ENCODE measurements at regions not wholly inside any gene's neighbourhood (a gene's known extent, or its start where the extent isn't known, plus 50 kb on each side); places are given as distances from the start of the nearest gene placed in this dataset.

GRCh38 chr2:216799873-216800431, 59.9 kb downstream of the TNP1 start:
- TF ChIP-seq ZFX (IDR thresholded peaks at IDR 0.05) (no peak), CTCF (conservative IDR thresholded peaks at IDR 0.05) (no peak)
- H3K27ac ChIP-seq: no peak overlapping the region

DNA sequence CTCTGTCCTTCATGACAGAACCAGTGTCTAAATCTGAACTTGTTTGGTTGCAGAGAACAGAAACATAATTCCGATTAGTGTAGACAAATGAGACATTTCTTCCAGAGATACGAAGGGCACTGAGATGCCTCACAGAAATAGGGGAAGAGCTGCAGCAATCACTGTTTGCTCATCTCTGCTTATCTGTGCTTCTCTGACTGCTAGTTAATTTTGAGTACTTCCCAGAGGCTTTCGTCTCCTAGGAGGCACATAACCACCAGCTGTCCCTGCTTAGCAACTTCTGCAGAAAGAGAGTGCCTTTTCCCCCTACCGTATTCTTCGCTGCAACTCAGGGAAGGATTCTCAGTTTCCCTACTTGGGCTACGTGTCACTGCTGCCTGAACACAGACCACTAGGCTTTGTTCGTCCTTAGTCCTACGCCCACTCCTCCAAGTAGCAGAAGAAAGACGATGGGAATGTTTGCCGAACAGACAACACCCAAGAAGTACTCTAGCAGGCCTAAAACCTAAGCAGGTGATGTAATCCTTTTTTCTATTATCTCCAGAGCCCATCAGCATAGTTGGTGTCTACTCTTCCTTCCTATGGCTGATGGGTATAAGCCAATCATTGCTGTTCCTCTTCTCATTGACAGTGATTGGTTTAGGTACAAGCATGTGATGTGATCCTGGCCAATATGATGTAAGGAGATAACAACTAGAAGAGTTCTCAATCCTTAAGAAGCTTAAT, 63.6 kb downstream of the TNP1 start:
- TF ChIP-seq ZFX (IDR thresholded peaks at IDR 0.05) (no peak), CTCF (conservative IDR thresholded peaks at IDR 0.05) (no peak)
- H3K27ac ChIP-seq: no peak overlapping the region

DNA sequence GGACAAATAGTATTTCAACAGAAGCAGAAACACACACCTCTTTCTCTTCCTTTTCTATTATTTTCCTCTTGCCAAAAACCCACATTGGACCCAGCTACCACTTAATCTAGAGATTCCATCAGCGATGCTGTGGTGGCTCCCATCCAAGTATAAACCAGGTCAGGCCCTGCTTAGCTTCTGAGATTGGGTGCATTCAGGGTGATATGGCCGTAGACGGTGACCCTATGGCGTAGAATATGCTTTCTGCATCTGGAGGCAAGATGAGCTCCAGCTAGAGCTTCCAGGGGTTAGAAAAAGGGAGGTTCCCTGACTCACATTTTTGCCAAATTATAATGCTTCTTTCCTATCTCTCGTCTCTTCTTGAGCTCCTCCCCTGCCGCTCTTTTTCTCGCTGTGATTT, 66.5 kb downstream of the TNP1 start:
- no peak overlapping the region for H3K27ac ChIP-seq
- TF ChIP-seq ZFX (IDR thresholded peaks at IDR 0.05): no peak
- TF ChIP-seq CTCF (conservative IDR thresholded peaks at IDR 0.05): no peak

DNA sequence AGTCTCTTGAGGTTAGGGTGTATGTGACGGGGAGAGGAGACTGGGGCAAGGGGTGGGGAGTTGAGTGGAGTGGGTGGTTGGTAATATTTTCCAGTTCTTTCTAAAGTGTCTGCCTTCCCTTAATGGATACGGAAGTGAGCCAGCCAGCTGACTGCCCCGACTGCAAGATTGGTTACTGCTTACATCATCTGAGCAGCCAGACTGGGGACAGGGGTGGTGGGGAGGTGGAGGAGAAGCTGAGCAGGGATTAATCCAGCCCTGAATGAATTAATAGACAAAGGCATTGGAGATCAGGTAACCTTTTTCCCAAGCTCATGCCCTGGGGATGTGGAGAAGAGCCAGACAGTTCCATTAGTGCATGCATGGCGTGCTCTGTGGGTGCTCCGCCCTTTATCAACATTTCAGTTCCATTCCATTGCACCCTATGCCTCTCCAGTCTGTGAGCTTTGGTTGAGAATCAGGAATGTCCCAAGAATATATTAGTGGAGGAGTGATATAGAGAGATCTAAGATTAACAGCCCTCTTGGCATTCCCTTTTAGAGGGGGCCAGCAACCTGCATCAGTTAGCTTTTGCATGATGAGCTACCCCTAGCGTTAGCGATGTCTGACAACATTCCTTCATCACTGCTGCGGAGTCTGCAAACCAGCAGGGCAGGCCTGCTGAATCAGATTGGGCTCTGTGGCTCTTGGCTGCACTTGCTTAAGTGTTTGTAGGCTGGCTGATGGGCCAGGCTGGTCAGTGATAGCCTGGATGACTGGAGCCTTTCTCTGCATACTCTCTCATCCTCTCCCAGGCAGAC, 67.4 kb downstream of the TNP1 start:
- H3K27ac ChIP-seq: no peak overlapping the region
- no peak for TF ChIP-seq CTCF (conservative IDR thresholded peaks at IDR 0.05)
- no peak for TF ChIP-seq ZFX (IDR thresholded peaks at IDR 0.05)

DNA sequence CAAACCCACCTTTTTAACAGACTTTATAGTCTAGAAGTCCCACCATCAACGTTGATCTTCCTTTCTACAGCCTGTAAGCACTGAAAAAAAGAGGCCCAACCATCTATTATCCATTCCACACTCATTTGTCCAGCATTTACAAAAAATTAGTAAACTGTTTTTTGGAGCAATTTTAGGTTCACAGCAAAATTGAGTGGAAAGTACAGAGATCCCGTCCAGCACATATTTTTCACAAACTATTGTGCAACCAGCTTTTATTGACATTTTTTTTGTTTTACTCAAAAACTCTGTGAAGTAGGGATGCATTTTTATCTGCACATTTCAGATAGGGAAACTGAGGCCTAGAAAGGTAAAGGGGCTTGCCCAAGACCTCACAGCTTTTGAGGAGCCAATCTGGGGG, 68.6 kb downstream of the TNP1 start:
- no peak for TF ChIP-seq CTCF (conservative IDR thresholded peaks at IDR 0.05)
- no peak for TF ChIP-seq ZFX (IDR thresholded peaks at IDR 0.05)
- H3K27ac ChIP-seq: no peak overlapping the region

DNA sequence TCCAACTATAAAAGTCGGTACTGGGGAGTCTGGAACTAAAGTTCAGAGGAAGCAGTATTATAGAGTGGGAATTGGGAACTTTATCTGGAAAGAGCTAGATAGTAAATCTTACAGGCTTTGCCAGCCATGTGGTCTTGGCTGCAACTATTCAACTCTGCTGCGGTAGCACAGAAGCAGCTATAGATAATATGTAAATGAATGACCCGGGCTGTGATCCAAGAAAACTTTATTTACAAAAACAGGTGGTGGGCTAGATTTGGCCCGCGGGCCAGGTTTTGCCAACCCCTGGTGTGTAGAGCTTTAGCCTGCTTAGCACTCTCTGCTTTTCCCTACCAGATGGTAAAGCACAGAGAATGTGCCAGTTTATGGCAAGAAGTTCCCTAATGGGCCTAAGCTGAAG, 70.8 kb downstream of the TNP1 start:
- TF ChIP-seq CTCF (conservative IDR thresholded peaks at IDR 0.05): no peak
- no peak for TF ChIP-seq ZFX (IDR thresholded peaks at IDR 0.05)

More for the DNA sequence above, 70.8 kb downstream of the TNP1 start:
- no peak overlapping the region for H3K27ac ChIP-seq

Measured in C4-2B (cell line).